ENCODE measurements at regions not wholly inside any gene's neighbourhood (a gene's known extent, or its start where the extent isn't known, plus 50 kb on each side); places are given as distances from the start of the nearest gene placed in this dataset.

DNA sequence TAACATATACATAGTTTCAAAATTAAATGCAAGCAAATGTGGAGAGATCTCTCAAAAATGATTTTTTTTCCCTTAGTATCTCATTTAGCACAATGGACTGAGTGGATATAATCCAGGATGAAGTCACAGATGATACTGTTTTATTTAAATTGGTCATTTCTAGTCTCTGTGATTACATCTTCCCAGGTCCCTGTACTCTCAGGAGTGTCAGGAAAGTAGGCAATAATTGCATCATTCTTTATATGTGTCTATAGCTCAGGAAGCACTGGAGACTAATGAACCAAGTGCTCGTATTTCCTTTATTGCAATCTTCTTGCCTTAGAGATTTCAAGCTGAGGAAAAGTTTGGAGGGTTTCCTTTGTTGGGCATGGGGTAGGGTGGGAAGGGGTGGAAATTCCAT, 309.4 kb upstream of the THRB start:
- no peak for TF ChIP-seq POLR2A (IDR thresholded peaks at IDR 0.05)
- TF ChIP-seq, protein P1, sequence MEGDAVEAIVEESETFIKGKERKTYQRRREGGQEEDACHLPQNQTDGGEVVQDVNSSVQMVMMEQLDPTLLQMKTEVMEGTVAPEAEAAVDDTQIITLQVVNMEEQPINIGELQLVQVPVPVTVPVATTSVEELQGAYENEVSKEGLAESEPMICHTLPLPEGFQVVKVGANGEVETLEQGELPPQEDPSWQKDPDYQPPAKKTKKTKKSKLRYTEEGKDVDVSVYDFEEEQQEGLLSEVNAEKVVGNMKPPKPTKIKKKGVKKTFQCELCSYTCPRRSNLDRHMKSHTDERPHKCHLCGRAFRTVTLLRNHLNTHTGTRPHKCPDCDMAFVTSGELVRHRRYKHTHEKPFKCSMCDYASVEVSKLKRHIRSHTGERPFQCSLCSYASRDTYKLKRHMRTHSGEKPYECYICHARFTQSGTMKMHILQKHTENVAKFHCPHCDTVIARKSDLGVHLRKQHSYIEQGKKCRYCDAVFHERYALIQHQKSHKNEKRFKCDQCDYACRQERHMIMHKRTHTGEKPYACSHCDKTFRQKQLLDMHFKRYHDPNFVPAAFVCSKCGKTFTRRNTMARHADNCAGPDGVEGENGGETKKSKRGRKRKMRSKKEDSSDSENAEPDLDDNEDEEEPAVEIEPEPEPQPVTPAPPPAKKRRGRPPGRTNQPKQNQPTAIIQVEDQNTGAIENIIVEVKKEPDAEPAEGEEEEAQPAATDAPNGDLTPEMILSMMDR (IDR thresholded peaks at IDR 0.05) = no peak
- Histone ChIP-seq H3K27me3 (no peaks in the 10 kb centered on the region), H3K27ac (no peak overlapping the region), H3K36me3 (ENCODE audit: low read depth, missing control alignments) (no peaks in the 10 kb centered on the region), H3K4me3 (no peak overlapping the region), H3K9me3 (no peaks in the 10 kb centered on the region), H3K4me1 (no peaks in the 10 kb centered on the region)
- DNase-seq = no peak
- intact Hi-C loops (cut with DNase I; ENCODE audit: low total_unique reads) = no loop called here
- 96 to 97% methylated on average over 1 of the region's 1 CpG for WGBS, 2 donors

DNA sequence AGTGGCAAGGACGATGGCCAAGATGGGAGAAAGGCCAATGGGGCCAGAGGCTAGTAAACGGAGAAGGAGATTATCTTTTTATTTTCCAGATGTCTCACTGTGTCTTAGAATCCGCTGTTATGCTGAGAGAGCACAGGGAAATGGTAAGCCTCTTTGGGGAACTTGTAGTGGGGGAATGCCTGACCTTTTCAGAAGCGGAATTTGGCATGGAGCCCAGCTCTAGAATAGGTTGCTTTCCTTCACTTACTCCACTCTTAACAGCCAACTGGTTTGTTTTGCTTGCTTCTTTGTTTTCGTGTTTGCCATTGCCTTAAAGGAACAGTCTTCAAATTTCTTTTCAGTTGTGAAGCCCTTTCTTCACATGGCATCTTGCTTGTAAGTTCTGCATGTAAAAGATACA, 316.2 kb upstream of the THRB start:
- DNase-seq = no peak
- no peaks in the 10 kb centered on the region for H3K27me3 ChIP-seq
- no peaks in the 10 kb centered on the region for H3K36me3 ChIP-seq (ENCODE audit: low read depth, missing control alignments)
- no peaks in the 10 kb centered on the region for H3K4me1 ChIP-seq
- H3K4me3 ChIP-seq = no peak overlapping the region
- no peak for TF ChIP-seq POLR2A (IDR thresholded peaks at IDR 0.05)
- intact Hi-C loops (cut with DNase I; ENCODE audit: low total_unique reads) = no loop called here
- H3K27ac ChIP-seq = no peak overlapping the region
- WGBS, 2 donors = 19 to 33% methylated on average over 5 of the region's 5 CpGs
- no peaks in the 10 kb centered on the region for H3K9me3 ChIP-seq

DNA sequence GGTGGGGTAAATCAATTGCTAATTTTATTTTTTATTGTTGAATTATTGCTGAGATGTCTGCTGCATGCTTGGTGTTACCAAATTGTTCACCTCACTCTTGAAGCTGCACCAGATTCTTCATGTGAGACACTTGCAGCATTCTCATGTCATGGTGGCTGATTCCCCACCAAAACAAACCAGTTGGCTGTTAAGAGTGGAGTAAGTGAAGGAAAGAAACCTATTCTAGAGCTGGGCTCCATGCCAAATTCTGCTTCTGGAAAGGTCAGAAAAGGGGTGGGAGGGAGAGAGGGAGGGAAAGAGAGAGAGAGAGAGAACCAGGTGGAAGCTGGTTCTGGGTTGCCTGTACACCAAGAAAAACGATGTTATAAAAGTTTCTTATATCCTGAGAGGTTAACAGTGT, 317.5 kb upstream of the THRB start:
- no peak overlapping the region for H3K4me3 ChIP-seq
- WGBS, 2 donors = 36 to 47% methylated on average over 1 of the region's 1 CpG
- H3K27ac ChIP-seq = no peak overlapping the region
- H3K36me3 ChIP-seq (ENCODE audit: low read depth, missing control alignments) = no peaks in the 10 kb centered on the region
- intact Hi-C loops (cut with DNase I; ENCODE audit: low total_unique reads) = no loop called here
- no peak for TF ChIP-seq POLR2A (IDR thresholded peaks at IDR 0.05)
- TF ChIP-seq, protein P1 (IDR thresholded peaks at IDR 0.05) = no peak
- DNase-seq = no peak
- H3K4me1 ChIP-seq = no peaks in the 10 kb centered on the region
- no peaks in the 10 kb centered on the region for H3K9me3 ChIP-seq
- H3K27me3 ChIP-seq = no peaks in the 10 kb centered on the region

DNA sequence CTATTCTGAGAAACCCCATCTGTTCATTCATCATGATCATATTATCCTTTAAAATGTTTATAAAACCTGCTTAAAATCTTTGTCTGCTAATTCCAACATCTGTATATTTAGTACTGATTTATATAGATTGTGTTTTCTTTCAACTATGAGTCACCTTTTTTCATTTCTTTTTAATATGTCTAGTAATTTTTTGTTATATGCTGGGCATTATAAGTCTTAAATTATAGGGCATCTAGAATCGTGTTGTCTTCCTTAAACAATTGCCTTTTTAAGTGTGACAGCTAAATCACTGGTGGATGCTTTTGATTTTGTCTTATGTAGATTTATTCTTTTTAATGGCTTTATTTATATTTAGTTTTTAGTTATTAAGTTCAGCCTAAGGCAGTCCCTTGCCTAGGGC, 323.4 kb upstream of the THRB start:
- Histone ChIP-seq H3K4me1 (no peaks in the 10 kb centered on the region), H3K9me3 (no peaks in the 10 kb centered on the region), H3K4me3 (no peak overlapping the region), H3K36me3 (ENCODE audit: low read depth, missing control alignments) (no peaks in the 10 kb centered on the region), H3K27ac (no peak overlapping the region), H3K27me3 (no peaks in the 10 kb centered on the region)
- no peak for DNase-seq
- TF ChIP-seq, protein P1 (IDR thresholded peaks at IDR 0.05) = no peak
- TF ChIP-seq POLR2A (IDR thresholded peaks at IDR 0.05) = no peak
- 75 to 83% methylated on average over 1 of the region's 1 CpG for WGBS, 2 donors
- intact Hi-C loops (cut with DNase I; ENCODE audit: low total_unique reads) = no loop called here

DNA sequence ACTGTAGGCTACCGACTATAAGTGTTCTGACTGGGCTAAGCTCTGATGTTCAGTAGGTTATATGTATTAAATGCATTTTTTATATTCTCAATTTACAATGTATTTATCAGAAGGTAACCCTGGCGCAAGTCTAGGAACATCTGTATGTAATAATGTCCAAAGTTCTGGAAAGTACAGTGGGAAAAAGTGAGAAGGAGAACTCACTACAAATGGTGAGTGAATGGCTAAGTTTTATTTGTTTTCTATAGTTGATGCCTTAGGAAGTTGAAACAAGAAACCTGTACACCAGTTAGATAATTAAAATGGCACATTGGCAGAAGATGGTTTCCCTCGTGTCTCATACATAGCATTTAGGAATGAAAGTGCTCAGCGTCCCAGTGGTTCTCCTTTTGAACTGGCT, 333.4 kb upstream of the THRB start:
- 60 to 72% methylated on average over 4 of the region's 4 CpGs for WGBS, 2 donors
- intact Hi-C loops (cut with DNase I; ENCODE audit: low total_unique reads) = no loop called here
- Histone ChIP-seq H3K27me3 (no peaks in the 10 kb centered on the region), H3K9me3 (no peaks in the 10 kb centered on the region), H3K4me1 (peaks cover 8% of the 10 kb centered on the region), H3K4me3 (no peak overlapping the region), H3K36me3 (ENCODE audit: low read depth, missing control alignments) (no peaks in the 10 kb centered on the region), H3K27ac (no peak overlapping the region)
- no peak for DNase-seq
- TF ChIP-seq, protein P1 (IDR thresholded peaks at IDR 0.05) = no peak
- no peak for TF ChIP-seq POLR2A (IDR thresholded peaks at IDR 0.05)

Data from testis (tissue), 2 donors.